SK-N-SH (cell line): ENCODE measurements at regions not wholly inside any gene's neighbourhood (a gene's known extent, or its start where the extent isn't known, plus 50 kb on each side); places are given as distances from the start of the nearest gene placed in this dataset.

Experiments
- CHD2 ChIP-seq: fragments of 150-350 bp; IDR thresholded peaks from 2 replicates; pipeline ENCODE4 v1.6.1; 2018; ENCODE audit warnings: low read length; ENCODE audit not compliant: partially characterized antibody
- FOXM1 ChIP-seq: IDR thresholded peaks from 2 replicates; pipeline ENCODE4 v1.4.0; 2012; ENCODE audit warnings: low read depth, mild to moderate bottlenecking
- GABPA ChIP-seq: IDR thresholded peaks from 2 replicates; pipeline ENCODE4 v1.4.0; 2012; ENCODE audit warnings: low read depth, mild to moderate bottlenecking
- IRF3 ChIP-seq: fragments of 150-350 bp; IDR thresholded peaks from 2 replicates; pipeline ENCODE4 v1.6.1; 2016; ENCODE audit warnings: mild to moderate bottlenecking, low read depth, low read length
- MAX ChIP-seq: IDR thresholded peaks from 2 replicates; pipeline ENCODE4 v1.4.0; 2012; ENCODE audit warnings: low read depth
- POLR2AphosphoS5 ChIP-seq: IDR thresholded peaks from 2 replicates; pipeline ENCODE4 v1.6.1; 2012; ENCODE audit warnings: low read depth, low read length
- RAD21 ChIP-seq: IDR thresholded peaks from 2 replicates; pipeline ENCODE4 v1.6.1; 2012; ENCODE audit warnings: mild to moderate bottlenecking, low read length
- SMC3 ChIP-seq: IDR thresholded peaks from 2 replicates; pipeline ENCODE4 v1.6.1; 2012; ENCODE audit warnings: low read depth, low read length, improper control_type of control experiment
- YY1 ChIP-seq: IDR thresholded peaks from 2 replicates; pipeline ENCODE4 v1.4.0; 2012; ENCODE audit warnings: low read depth, mild to moderate bottlenecking
- TF ChIP-seq, protein P1 (sequence below): fragments of 200-600 bp; sonication (generic); IDR thresholded peaks from 2 replicates; pipeline ENCODE4 v1.6.1; 2017; ENCODE audit warnings: antibody characterized with exemption, mild to moderate bottlenecking, moderate library complexity
- TF ChIP-seq, protein P2 (sequence below): fragments of 150-350 bp; IDR thresholded peaks from 2 replicates; pipeline ENCODE4 v1.6.1; 2017; ENCODE audit warnings: antibody characterized with exemption, low read length, low read depth, borderline replicate concordance

DNA sequence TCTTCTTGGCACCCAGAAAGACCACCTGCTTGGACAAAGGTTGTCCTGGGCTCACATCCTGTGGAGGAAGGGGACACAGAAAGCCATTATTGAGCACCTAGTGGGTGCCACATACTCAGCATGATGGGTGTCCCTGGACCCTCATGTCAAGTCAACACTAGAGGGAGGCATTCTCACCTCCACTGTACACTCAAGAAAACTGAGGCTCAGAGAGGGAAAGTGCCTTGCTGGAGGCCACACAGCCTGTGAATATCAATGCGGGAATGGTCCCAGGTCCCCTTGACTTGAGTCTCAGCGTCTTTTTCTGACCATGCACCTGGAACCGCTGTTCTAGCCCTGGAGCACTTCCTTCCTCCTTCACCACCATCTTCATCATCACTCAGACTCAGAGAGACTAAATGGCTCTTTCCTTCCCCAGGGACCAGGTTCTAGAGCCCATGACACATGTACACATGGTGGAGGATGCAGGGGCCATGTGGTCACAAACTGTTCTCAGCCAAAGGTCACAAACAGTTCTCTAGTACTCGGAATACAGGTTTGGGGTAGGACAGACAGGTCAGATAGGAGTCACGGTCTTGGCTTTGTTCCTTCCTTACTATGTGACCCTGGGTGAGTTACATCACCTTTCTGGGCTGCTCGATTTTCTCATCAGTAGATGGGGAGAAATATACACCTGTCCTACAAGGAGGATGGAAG lies 89.2 kb upstream of the WNT4 start:
- TF ChIP-seq, protein P1, sequence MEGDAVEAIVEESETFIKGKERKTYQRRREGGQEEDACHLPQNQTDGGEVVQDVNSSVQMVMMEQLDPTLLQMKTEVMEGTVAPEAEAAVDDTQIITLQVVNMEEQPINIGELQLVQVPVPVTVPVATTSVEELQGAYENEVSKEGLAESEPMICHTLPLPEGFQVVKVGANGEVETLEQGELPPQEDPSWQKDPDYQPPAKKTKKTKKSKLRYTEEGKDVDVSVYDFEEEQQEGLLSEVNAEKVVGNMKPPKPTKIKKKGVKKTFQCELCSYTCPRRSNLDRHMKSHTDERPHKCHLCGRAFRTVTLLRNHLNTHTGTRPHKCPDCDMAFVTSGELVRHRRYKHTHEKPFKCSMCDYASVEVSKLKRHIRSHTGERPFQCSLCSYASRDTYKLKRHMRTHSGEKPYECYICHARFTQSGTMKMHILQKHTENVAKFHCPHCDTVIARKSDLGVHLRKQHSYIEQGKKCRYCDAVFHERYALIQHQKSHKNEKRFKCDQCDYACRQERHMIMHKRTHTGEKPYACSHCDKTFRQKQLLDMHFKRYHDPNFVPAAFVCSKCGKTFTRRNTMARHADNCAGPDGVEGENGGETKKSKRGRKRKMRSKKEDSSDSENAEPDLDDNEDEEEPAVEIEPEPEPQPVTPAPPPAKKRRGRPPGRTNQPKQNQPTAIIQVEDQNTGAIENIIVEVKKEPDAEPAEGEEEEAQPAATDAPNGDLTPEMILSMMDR: no peak
- TF ChIP-seq CHD2 (no peak), SMC3 (no peak), FOXM1 (no peak), YY1 (no peak), IRF3 (no peak), MAX (no peak), GABPA (no peak), POLR2AphosphoS5 (no peak), RAD21 (no peak)
- TF ChIP-seq, protein P2, sequence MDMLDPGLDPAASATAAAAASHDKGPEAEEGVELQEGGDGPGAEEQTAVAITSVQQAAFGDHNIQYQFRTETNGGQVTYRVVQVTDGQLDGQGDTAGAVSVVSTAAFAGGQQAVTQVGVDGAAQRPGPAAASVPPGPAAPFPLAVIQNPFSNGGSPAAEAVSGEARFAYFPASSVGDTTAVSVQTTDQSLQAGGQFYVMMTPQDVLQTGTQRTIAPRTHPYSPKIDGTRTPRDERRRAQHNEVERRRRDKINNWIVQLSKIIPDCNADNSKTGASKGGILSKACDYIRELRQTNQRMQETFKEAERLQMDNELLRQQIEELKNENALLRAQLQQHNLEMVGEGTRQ: no peak
